GM21515 (cell line): ENCODE measurements at regions not wholly inside any gene's neighbourhood (a gene's known extent, or its start where the extent isn't known, plus 50 kb on each side); places are given as distances from the start of the nearest gene placed in this dataset.

Experiments used
- ATAC-seq: cut with Tn5 transposase; IDR thresholded peaks from one replicate; pipeline ENCODE4 v1.9.1; 2021; ENCODE audit not compliant: unreplicated experiment

GRCh38 chr5:143870362-143870761, 58.4 kb downstream of the HMHB1 start:
- no peak for ATAC-seq

GRCh38 chr5:143870871-143871632, 59.1 kb downstream of the HMHB1 start:
- ATAC-seq, result no peak

- ATAC-seq, result no peak
Observed at GRCh38 chr5:143871672-143872071, 59.7 kb downstream of the HMHB1 start.

GRCh38 chr5:143874312-143874711, 62.4 kb downstream of the HMHB1 start:
- ATAC-seq, result no peak

- no peak for ATAC-seq
Observed at GRCh38 chr5:143877196-143877595, 65.2 kb downstream of the HMHB1 start.

- no peak for ATAC-seq
Observed at GRCh38 chr5:143878430-143878829, 66.5 kb downstream of the HMHB1 start.

- ATAC-seq, result no peak
Observed at GRCh38 chr5:143879646-143880045, 67.7 kb downstream of the HMHB1 start.

- no peak for ATAC-seq
Observed at GRCh38 chr5:143880178-143880577, 68.2 kb downstream of the HMHB1 start.

- ATAC-seq, result no peak
Observed at GRCh38 chr5:143882520-143882919, 70.6 kb downstream of the HMHB1 start.

- no peak for ATAC-seq
Observed at GRCh38 chr5:143886096-143886495, 74.1 kb downstream of the HMHB1 start.

GRCh38 chr5:143886651-143887638, 75.0 kb downstream of the HMHB1 start:
- ATAC-seq, result no peak

GRCh38 chr5:143887903-143888665, 76.1 kb downstream of the HMHB1 start:
- no peak for ATAC-seq

- no peak for ATAC-seq
Observed at GRCh38 chr5:143888912-143889311, 77.0 kb downstream of the HMHB1 start.

GRCh38 chr5:143889986-143890385, 78.0 kb downstream of the HMHB1 start:
- no peak for ATAC-seq

GRCh38 chr5:143890487-143890886, 78.5 kb downstream of the HMHB1 start:
- no peak for ATAC-seq

GRCh38 chr5:143892271-143892670, 80.3 kb downstream of the HMHB1 start:
- ATAC-seq, result no peak

- ATAC-seq, result no peak
Observed at GRCh38 chr5:143892908-143893307, 80.9 kb downstream of the HMHB1 start.

GRCh38 chr5:143893638-143894037, 81.7 kb downstream of the HMHB1 start:
- no peak for ATAC-seq

GRCh38 chr5:143896516-143896915, 84.6 kb downstream of the HMHB1 start:
- no peak for ATAC-seq

- ATAC-seq, result no peak
Observed at GRCh38 chr5:143896966-143897365, 85.0 kb downstream of the HMHB1 start.

- ATAC-seq, result no peak
Observed at GRCh38 chr5:143898381-143898780, 86.4 kb downstream of the HMHB1 start.
